GM23338 (cell line): ENCODE measurements at regions not wholly inside any gene's neighbourhood (a gene's known extent, or its start where the extent isn't known, plus 50 kb on each side); places are given as distances from the start of the nearest gene placed in this dataset.

Experiments used
- ATAC-seq: fragments of 200-7000 bp; cut with Tn5 transposase; 3 replicates; pipeline ENCODE4 v1.9.1; 2020
- DNase-seq: peaks from one replicate; pipeline ENCODE4 v3.0.0-alpha.2; 2015; ENCODE audit warnings: low spot score
- H2AFZ ChIP-seq: fragments of 200-600 bp; sonication (generic); 2 replicates; pipeline ENCODE4 v1.8.0; 2016; ENCODE audit warnings: antibody characterized with exemption, mild to moderate bottlenecking, moderate library complexity
- H3F3A ChIP-seq: fragments of 200-600 bp; sonication (generic); replicated peaks from 2 replicates; pipeline ENCODE4 v1.8.0; 2017; ENCODE audit warnings: antibody characterized with exemption, mixed run types, low read depth
- H3K27ac ChIP-seq: fragments of 200-600 bp; sonication (generic); 2 replicates; pipeline ENCODE4 v1.6.1; 2016; ENCODE audit warnings: low read depth
- H3K27me3 ChIP-seq: fragments of 200-600 bp; sonication (generic); 2 replicates; pipeline ENCODE4 v1.8.0; 2016; ENCODE audit warnings: mild to moderate bottlenecking, mixed run types, moderate library complexity; ENCODE audit not compliant: insufficient read depth
- H3K36me3 ChIP-seq: fragments of 200-600 bp; sonication (generic); 2 replicates; pipeline ENCODE4 v1.8.0; 2016; ENCODE audit warnings: mild to moderate bottlenecking; ENCODE audit not compliant: insufficient read depth
- H3K4me1 ChIP-seq: fragments of 200-600 bp; sonication (generic); 2 replicates; pipeline ENCODE4 v1.8.0; 2016; ENCODE audit warnings: mild to moderate bottlenecking, moderate library complexity; ENCODE audit not compliant: insufficient read depth
- H3K4me2 ChIP-seq: fragments of 200-600 bp; sonication (generic); 2 replicates; pipeline ENCODE4 v1.7.1; 2017; ENCODE audit warnings: mixed run types
- H3K4me3 ChIP-seq: fragments of 200-600 bp; sonication (generic); 2 replicates; pipeline ENCODE4 v1.6.1; 2016; ENCODE audit warnings: mixed run types
- H3K79me2 ChIP-seq: fragments of 200-600 bp; sonication (generic); replicated peaks from 2 replicates; pipeline ENCODE4 v1.8.0; 2017; ENCODE audit warnings: mild to moderate bottlenecking; ENCODE audit not compliant: insufficient read depth
- H3K9me2 ChIP-seq: fragments of 200-600 bp; sonication (generic); 2 replicates; pipeline ENCODE4 v1.8.0; 2017; ENCODE audit not compliant: insufficient read depth
- H4K20me1 ChIP-seq: fragments of 200-600 bp; sonication (generic); replicated peaks from 2 replicates; pipeline ENCODE4 v1.8.0; 2017; ENCODE audit warnings: mild to moderate bottlenecking; ENCODE audit not compliant: insufficient read depth
- H3K27ac Mint-ChIP-seq: 2 replicates; pipeline ENCODE4 v1.8.0; 2020; ENCODE audit warnings: inconsistent platforms, mild to moderate bottlenecking, moderate library complexity, mixed read lengths
- H3K27me3 Mint-ChIP-seq: 3 replicates; pipeline ENCODE4 v1.8.0; 2022; ENCODE audit warnings: low read depth, mild to moderate bottlenecking, moderate library complexity, mixed read lengths, inconsistent platforms; ENCODE audit not compliant: insufficient read depth, poor library complexity
- H3K36me3 Mint-ChIP-seq: 3 replicates; pipeline ENCODE4 v1.8.0; 2021; ENCODE audit warnings: low read depth, mild to moderate bottlenecking, inconsistent platforms, moderate library complexity, mixed read lengths
- H3K4me1 Mint-ChIP-seq: 3 replicates; pipeline ENCODE4 v1.8.0; 2020; ENCODE audit warnings: mild to moderate bottlenecking, inconsistent platforms, mixed read lengths
- H3K4me3 Mint-ChIP-seq: 3 replicates; pipeline ENCODE4 v1.8.0; 2021; ENCODE audit warnings: moderate library complexity, mild to moderate bottlenecking, inconsistent platforms, mixed read lengths
- H3K9me3 Mint-ChIP-seq: 3 replicates; pipeline ENCODE4 v1.8.0; 2020; ENCODE audit warnings: moderate library complexity, mild to moderate bottlenecking, inconsistent platforms, mixed read lengths
- CREB1 ChIP-seq: fragments of 250-450 bp; sonication (Bioruptor Pico); IDR thresholded peaks from 2 replicates; pipeline ENCODE4 v1.5.0; 2020; ENCODE audit warnings: low read depth, mild to moderate bottlenecking, moderate library complexity
- EZH2 ChIP-seq: fragments of 200-600 bp; sonication (generic); IDR thresholded peaks from one replicate; pipeline ENCODE4 v1.8.0; 2017; ENCODE audit warnings: antibody characterized with exemption, mild to moderate bottlenecking, low read depth; ENCODE audit not compliant: unreplicated experiment
- EZH2phosphoT487 ChIP-seq: fragments of 200-600 bp; sonication (generic); IDR thresholded peaks from one replicate; pipeline ENCODE4 v1.8.1; 2018; ENCODE audit warnings: antibody characterized with exemption; ENCODE audit not compliant: unreplicated experiment
- JUNB ChIP-seq: IDR thresholded peaks from one replicate; pipeline ENCODE4 v1.6.1; 2016; ENCODE audit warnings: antibody characterized with exemption; ENCODE audit not compliant: unreplicated experiment
- NANOG ChIP-seq: IDR thresholded peaks from 2 replicates; pipeline ENCODE4 v1.6.1; 2016; ENCODE audit warnings: antibody characterized with exemption, borderline replicate concordance
- POLR2AphosphoS5 ChIP-seq: IDR thresholded peaks from 2 replicates; pipeline ENCODE4 v1.6.1; 2016; ENCODE audit warnings: antibody characterized with exemption, low read depth
- STAT1 ChIP-seq: IDR thresholded peaks from one replicate; pipeline ENCODE4 v1.6.1; 2016; ENCODE audit warnings: antibody characterized with exemption; ENCODE audit not compliant: unreplicated experiment
- ZNF114 ChIP-seq: fragments of 250-450 bp; sonication (Bioruptor Pico); IDR thresholded peaks from 2 replicates; pipeline ENCODE4 v1.5.0; 2020; ENCODE audit warnings: mild to moderate bottlenecking, moderate library complexity
- ZNF331 ChIP-seq: fragments of 250-450 bp; sonication (Bioruptor Pico); IDR thresholded peaks from 2 replicates; pipeline ENCODE4 v1.5.0; 2020; ENCODE audit warnings: low read depth, mild to moderate bottlenecking, moderate library complexity
- TF ChIP-seq, protein P1 (sequence below), 2 experiments: fragments of 200-600 bp in 1 of 2; sonication (generic) in 1 of 2; conservative IDR thresholded peaks; 2 replicates each; pipeline versions ENCODE4 v1.5.1 to v1.6.1; 2016 to 2017; ENCODE audit warnings: antibody characterized with exemption in 2 of 2, low read depth in 2 of 2, mild to moderate bottlenecking in 2 of 2, moderate library complexity in 1 of 2
- TF ChIP-seq, protein P2 (sequence below): IDR thresholded peaks from 2 replicates; pipeline ENCODE4 v1.6.1; 2016; ENCODE audit warnings: antibody characterized with exemption
- TF ChIP-seq, protein P3 (sequence below): fragments of 250-450 bp; sonication (Bioruptor Pico); IDR thresholded peaks from 2 replicates; pipeline ENCODE4 v1.5.0; 2020; ENCODE audit warnings: mild to moderate bottlenecking, moderate library complexity
- TF ChIP-seq, protein P4 (sequence below): IDR thresholded peaks from one replicate; pipeline ENCODE4 v1.6.1; 2018; ENCODE audit warnings: antibody characterized with exemption; ENCODE audit not compliant: unreplicated experiment

DNA sequence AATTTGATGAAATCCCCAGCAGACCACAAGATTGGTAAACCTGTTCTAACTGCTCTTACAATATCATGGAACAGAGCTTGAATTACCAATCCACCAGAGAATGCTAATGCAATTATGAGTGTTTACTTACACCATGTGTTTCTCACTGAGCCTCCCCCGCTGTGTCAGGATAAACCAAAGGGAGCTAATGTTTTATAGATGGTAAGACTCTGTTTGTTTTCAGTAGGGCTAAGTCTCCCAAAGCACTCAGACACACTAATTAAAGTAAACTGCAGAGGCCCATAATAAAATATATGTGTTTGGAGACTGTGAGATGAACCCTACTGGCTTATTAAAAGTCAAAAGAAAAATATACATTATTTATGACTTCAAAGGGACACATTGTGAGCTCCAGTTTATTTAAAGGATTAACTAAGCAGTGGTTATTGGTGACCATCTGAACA lies 261.7 kb upstream of the FAM241A start:
- H3K27me3 ChIP-seq, result no peaks in the 10 kb centered on the region
- Mint-ChIP-seq H3K27ac (no peak overlapping the region), H3K27me3 (no peaks in the 10 kb centered on the region), H3K4me1 (peaks cover 5% of the 10 kb centered on the region; the same call in 1 of the 3 replicates), H3K4me3 (no peak overlapping the region), H3K36me3 (no peaks in the 10 kb centered on the region), H3K9me3 (no peaks in the 10 kb centered on the region)
- no peaks in the 10 kb centered on the region for H3F3A ChIP-seq
- no peaks in the 10 kb centered on the region for H3K36me3 ChIP-seq
- no peak overlapping the region for H3K27ac ChIP-seq
- H2AFZ ChIP-seq, result no peak overlapping the region
- no peaks in the 10 kb centered on the region for H3K9me2 ChIP-seq
- no peak for ATAC-seq
- no peak overlapping the region for H3K4me3 ChIP-seq
- no peaks in the 10 kb centered on the region for H3K79me2 ChIP-seq
- no peak overlapping the region for H3K4me2 ChIP-seq
- H4K20me1 ChIP-seq, result no peaks in the 10 kb centered on the region
- TF ChIP-seq EZH2, result no peak
- no peak for TF ChIP-seq POLR2AphosphoS5
- no peak for TF ChIP-seq JUNB
- no peak for TF ChIP-seq EZH2phosphoT487
- no peak for TF ChIP-seq STAT1
- TF ChIP-seq, protein P1, sequence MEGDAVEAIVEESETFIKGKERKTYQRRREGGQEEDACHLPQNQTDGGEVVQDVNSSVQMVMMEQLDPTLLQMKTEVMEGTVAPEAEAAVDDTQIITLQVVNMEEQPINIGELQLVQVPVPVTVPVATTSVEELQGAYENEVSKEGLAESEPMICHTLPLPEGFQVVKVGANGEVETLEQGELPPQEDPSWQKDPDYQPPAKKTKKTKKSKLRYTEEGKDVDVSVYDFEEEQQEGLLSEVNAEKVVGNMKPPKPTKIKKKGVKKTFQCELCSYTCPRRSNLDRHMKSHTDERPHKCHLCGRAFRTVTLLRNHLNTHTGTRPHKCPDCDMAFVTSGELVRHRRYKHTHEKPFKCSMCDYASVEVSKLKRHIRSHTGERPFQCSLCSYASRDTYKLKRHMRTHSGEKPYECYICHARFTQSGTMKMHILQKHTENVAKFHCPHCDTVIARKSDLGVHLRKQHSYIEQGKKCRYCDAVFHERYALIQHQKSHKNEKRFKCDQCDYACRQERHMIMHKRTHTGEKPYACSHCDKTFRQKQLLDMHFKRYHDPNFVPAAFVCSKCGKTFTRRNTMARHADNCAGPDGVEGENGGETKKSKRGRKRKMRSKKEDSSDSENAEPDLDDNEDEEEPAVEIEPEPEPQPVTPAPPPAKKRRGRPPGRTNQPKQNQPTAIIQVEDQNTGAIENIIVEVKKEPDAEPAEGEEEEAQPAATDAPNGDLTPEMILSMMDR (conservative IDR thresholded peaks at IDR 0.05; ENCODE audit: low read depth in 2 of 2), result no peak
- TF ChIP-seq, protein P2, sequence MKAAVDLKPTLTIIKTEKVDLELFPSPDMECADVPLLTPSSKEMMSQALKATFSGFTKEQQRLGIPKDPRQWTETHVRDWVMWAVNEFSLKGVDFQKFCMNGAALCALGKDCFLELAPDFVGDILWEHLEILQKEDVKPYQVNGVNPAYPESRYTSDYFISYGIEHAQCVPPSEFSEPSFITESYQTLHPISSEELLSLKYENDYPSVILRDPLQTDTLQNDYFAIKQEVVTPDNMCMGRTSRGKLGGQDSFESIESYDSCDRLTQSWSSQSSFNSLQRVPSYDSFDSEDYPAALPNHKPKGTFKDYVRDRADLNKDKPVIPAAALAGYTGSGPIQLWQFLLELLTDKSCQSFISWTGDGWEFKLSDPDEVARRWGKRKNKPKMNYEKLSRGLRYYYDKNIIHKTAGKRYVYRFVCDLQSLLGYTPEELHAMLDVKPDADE, result no peak
- TF ChIP-seq CREB1, result no peak
- TF ChIP-seq ZNF114 (CRISPR knock-in tag), result no peak
- no peak for TF ChIP-seq ZNF331 (CRISPR knock-in tag)
- TF ChIP-seq, protein P3, sequence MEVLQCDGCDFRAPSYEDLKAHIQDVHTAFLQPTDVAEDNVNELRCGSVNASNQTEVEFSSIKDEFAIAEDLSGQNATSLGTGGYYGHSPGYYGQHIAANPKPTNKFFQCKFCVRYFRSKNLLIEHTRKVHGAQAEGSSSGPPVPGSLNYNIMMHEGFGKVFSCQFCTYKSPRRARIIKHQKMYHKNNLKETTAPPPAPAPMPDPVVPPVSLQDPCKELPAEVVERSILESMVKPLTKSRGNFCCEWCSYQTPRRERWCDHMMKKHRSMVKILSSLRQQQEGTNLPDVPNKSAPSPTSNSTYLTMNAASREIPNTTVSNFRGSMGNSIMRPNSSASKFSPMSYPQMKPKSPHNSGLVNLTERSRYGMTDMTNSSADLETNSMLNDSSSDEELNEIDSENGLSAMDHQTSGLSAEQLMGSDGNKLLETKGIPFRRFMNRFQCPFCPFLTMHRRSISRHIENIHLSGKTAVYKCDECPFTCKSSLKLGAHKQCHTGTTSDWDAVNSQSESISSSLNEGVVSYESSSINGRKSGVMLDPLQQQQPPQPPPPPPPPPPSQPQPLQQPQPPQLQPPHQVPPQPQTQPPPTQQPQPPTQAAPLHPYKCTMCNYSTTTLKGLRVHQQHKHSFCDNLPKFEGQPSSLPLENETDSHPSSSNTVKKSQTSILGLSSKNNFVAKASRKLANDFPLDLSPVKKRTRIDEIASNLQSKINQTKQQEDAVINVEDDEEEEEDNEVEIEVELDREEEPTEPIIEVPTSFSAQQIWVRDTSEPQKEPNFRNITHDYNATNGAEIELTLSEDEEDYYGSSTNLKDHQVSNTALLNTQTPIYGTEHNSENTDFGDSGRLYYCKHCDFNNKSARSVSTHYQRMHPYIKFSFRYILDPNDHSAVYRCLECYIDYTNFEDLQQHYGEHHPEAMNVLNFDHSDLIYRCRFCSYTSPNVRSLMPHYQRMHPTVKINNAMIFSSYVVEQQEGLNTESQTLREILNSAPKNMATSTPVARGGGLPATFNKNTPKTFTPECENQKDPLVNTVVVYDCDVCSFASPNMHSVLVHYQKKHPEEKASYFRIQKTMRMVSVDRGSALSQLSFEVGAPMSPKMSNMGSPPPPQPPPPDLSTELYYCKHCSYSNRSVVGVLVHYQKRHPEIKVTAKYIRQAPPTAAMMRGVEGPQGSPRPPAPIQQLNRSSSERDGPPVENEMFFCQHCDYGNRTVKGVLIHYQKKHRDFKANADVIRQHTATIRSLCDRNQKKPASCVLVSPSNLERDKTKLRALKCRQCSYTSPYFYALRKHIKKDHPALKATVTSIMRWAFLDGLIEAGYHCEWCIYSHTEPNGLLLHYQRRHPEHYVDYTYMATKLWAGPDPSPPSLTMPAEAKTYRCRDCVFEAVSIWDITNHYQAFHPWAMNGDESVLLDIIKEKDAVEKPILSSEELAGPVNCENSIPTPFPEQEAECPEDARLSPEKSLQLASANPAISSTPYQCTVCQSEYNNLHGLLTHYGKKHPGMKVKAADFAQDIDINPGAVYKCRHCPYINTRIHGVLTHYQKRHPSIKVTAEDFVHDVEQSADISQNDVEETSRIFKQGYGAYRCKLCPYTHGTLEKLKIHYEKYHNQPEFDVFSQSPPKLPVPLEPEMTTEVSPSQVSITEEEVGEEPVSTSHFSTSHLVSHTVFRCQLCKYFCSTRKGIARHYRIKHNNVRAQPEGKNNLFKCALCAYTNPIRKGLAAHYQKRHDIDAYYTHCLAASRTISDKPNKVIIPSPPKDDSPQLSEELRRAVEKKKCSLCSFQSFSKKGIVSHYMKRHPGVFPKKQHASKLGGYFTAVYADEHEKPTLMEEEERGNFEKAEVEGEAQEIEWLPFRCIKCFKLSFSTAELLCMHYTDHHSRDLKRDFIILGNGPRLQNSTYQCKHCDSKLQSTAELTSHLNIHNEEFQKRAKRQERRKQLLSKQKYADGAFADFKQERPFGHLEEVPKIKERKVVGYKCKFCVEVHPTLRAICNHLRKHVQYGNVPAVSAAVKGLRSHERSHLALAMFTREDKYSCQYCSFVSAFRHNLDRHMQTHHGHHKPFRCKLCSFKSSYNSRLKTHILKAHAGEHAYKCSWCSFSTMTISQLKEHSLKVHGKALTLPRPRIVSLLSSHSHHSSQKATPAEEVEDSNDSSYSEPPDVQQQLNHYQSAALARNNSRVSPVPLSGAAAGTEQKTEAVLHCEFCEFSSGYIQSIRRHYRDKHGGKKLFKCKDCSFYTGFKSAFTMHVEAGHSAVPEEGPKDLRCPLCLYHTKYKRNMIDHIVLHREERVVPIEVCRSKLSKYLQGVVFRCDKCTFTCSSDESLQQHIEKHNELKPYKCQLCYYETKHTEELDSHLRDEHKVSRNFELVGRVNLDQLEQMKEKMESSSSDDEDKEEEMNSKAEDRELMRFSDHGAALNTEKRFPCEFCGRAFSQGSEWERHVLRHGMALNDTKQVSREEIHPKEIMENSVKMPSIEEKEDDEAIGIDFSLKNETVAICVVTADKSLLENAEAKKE (CRISPR knock-in tag), result no peak
- TF ChIP-seq, protein P4, sequence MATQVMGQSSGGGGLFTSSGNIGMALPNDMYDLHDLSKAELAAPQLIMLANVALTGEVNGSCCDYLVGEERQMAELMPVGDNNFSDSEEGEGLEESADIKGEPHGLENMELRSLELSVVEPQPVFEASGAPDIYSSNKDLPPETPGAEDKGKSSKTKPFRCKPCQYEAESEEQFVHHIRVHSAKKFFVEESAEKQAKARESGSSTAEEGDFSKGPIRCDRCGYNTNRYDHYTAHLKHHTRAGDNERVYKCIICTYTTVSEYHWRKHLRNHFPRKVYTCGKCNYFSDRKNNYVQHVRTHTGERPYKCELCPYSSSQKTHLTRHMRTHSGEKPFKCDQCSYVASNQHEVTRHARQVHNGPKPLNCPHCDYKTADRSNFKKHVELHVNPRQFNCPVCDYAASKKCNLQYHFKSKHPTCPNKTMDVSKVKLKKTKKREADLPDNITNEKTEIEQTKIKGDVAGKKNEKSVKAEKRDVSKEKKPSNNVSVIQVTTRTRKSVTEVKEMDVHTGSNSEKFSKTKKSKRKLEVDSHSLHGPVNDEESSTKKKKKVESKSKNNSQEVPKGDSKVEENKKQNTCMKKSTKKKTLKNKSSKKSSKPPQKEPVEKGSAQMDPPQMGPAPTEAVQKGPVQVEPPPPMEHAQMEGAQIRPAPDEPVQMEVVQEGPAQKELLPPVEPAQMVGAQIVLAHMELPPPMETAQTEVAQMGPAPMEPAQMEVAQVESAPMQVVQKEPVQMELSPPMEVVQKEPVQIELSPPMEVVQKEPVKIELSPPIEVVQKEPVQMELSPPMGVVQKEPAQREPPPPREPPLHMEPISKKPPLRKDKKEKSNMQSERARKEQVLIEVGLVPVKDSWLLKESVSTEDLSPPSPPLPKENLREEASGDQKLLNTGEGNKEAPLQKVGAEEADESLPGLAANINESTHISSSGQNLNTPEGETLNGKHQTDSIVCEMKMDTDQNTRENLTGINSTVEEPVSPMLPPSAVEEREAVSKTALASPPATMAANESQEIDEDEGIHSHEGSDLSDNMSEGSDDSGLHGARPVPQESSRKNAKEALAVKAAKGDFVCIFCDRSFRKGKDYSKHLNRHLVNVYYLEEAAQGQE, result no peak
- no peak for TF ChIP-seq NANOG
- no peak for DNase-seq
- no peaks in the 10 kb centered on the region for H3K4me1 ChIP-seq
